OCI-LY1 (cell line): ENCODE measurements at regions not wholly inside any gene's neighbourhood (a gene's known extent, or its start where the extent isn't known, plus 50 kb on each side); places are given as distances from the start of the nearest gene placed in this dataset.

ENCODE experiments used
- EZH2 ChIP-seq: fragments of 200-600 bp; sonication (generic), shearing (Covaris generic); IDR thresholded peaks from 2 replicates; pipeline ENCODE4 v1.8.0; 2017; ENCODE audit warnings: borderline replicate concordance, mixed run types, mild to moderate bottlenecking, antibody characterized with exemption, low read length, moderate library complexity, mixed read lengths
- TF ChIP-seq, protein P1 (sequence below): fragments of 200-600 bp; sonication (generic), shearing (Covaris generic); IDR thresholded peaks from 2 replicates; pipeline ENCODE4 v1.5.1; 2017; ENCODE audit warnings: mild to moderate bottlenecking, antibody characterized with exemption, low read length, moderate library complexity, mixed read lengths

DNA sequence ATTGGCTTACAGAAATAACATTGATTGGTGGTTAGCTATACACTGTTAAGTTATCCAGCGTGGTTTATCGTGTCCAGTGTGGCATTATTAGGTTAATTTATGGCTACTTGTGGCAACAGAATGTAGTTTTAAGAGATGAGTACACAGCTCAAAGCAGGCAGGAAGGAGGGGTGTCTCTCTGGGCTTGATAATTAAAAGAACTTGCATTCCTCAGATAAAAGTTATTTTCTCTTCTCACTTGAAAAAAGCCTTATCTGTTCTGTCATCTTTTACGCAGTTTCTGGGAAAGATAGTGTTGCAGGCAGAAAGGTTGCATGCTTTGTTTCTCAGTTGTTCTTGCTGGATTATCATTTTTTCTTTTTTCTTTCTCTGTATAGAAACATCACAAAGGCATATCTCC lies 154.4 kb upstream of the COL3A1 start:
- TF ChIP-seq, protein P1, sequence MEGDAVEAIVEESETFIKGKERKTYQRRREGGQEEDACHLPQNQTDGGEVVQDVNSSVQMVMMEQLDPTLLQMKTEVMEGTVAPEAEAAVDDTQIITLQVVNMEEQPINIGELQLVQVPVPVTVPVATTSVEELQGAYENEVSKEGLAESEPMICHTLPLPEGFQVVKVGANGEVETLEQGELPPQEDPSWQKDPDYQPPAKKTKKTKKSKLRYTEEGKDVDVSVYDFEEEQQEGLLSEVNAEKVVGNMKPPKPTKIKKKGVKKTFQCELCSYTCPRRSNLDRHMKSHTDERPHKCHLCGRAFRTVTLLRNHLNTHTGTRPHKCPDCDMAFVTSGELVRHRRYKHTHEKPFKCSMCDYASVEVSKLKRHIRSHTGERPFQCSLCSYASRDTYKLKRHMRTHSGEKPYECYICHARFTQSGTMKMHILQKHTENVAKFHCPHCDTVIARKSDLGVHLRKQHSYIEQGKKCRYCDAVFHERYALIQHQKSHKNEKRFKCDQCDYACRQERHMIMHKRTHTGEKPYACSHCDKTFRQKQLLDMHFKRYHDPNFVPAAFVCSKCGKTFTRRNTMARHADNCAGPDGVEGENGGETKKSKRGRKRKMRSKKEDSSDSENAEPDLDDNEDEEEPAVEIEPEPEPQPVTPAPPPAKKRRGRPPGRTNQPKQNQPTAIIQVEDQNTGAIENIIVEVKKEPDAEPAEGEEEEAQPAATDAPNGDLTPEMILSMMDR: no peak
- TF ChIP-seq EZH2: no peak
